HEK293 (cell line): ENCODE measurements at regions not wholly inside any gene's neighbourhood (a gene's known extent, or its start where the extent isn't known, plus 50 kb on each side); places are given as distances from the start of the nearest gene placed in this dataset.

Experiments
- CTCF ChIP-seq: fragments of 450-650 bp; formaldehyde crosslinking; IDR thresholded peaks from 2 replicates; pipeline ENCODE4 v1.5.1; 2016; ENCODE audit warnings: missing biosample characterization, missing genetic modification characterization
- MZF1 ChIP-seq: fragments of 450-650 bp; formaldehyde crosslinking; IDR thresholded peaks from 2 replicates; pipeline ENCODE4 v1.5.1; 2017; ENCODE audit warnings: missing biosample characterization, missing genetic modification characterization, borderline replicate concordance
- ZBTB48 ChIP-seq: fragments of 450-650 bp; formaldehyde crosslinking; IDR thresholded peaks from 2 replicates; pipeline ENCODE4 v1.5.1; 2016; ENCODE audit warnings: missing biosample characterization, missing genetic modification characterization

GRCh38 chr11:38411149-38411548 is 1813.1 kb upstream of the RAG2 start:
- TF ChIP-seq CTCF (tag by site-specific recombination) = no peak
- no peak for TF ChIP-seq MZF1 (tag by site-specific recombination)
- no peak for TF ChIP-seq ZBTB48 (tag by site-specific recombination)
